WI38 (cell line): ENCODE measurements at regions not wholly inside any gene's neighbourhood (a gene's known extent, or its start where the extent isn't known, plus 50 kb on each side); places are given as distances from the start of the nearest gene placed in this dataset.

Experiments used
- H3K4me3 ChIP-seq: 2 replicates; pipeline ENCODE4 v1.5.1; 2011; ENCODE audit warnings: low read depth, mild to moderate bottlenecking, control low read depth, low read length
- TF ChIP-seq, protein P1 (sequence below): IDR thresholded peaks from 2 replicates; pipeline ENCODE4 v1.5.1; 2012; ENCODE audit warnings: low read depth, mild to moderate bottlenecking, control low read depth, low read length

GRCh38 chr10:84683550-84683949, 355.2 kb downstream of the CCSER2 start:
- no peak overlapping the region for H3K4me3 ChIP-seq
- TF ChIP-seq, protein P1, sequence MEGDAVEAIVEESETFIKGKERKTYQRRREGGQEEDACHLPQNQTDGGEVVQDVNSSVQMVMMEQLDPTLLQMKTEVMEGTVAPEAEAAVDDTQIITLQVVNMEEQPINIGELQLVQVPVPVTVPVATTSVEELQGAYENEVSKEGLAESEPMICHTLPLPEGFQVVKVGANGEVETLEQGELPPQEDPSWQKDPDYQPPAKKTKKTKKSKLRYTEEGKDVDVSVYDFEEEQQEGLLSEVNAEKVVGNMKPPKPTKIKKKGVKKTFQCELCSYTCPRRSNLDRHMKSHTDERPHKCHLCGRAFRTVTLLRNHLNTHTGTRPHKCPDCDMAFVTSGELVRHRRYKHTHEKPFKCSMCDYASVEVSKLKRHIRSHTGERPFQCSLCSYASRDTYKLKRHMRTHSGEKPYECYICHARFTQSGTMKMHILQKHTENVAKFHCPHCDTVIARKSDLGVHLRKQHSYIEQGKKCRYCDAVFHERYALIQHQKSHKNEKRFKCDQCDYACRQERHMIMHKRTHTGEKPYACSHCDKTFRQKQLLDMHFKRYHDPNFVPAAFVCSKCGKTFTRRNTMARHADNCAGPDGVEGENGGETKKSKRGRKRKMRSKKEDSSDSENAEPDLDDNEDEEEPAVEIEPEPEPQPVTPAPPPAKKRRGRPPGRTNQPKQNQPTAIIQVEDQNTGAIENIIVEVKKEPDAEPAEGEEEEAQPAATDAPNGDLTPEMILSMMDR: no peak

DNA sequence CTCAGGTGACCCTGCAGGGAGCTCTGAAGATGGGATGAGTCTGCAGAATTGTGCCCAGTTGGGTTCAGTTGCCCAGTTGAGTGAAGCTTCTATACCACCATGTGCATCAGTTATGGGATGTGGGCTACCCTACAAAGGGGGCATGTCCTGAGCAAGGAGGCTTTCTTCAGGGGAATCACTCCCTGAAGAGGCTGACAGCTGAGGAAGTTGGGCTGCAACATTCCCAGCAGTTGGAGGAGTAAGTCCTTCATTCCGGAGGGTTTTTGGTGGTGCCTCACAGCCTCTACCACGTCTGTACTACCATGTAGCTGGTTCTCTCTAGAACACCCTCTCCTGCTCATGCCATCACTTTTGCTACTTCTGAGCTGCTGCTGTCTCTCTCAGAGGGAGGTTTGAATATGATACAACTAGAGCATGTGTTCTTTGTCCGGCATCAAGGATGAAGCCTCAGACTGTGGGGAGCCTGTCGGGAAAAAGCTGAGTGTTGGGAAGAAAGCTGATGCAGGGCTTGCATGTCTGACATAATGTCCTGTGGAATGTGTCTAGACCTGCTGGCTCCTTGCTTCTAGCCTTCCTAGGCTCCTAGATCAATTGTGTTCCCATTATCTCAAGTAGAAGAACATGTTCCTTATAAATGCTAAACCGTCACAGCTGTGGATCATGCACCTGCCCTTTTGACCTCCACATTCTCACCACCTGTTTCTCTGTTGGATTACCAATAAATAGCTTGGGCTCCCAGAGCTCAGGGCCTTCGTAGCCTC, 355.8 kb downstream of the CCSER2 start:
- H3K4me3 ChIP-seq: no peak overlapping the region
- TF ChIP-seq, protein P1: no peak

- TF ChIP-seq, protein P1: no peak
- H3K4me3 ChIP-seq: no peak overlapping the region
Observed at GRCh38 chr10:84685047-84685660, 356.8 kb downstream of the CCSER2 start.

GRCh38 chr10:84693006-84693405, 364.6 kb downstream of the CCSER2 start:
- no peak overlapping the region for H3K4me3 ChIP-seq
- TF ChIP-seq, protein P1: no peak

DNA sequence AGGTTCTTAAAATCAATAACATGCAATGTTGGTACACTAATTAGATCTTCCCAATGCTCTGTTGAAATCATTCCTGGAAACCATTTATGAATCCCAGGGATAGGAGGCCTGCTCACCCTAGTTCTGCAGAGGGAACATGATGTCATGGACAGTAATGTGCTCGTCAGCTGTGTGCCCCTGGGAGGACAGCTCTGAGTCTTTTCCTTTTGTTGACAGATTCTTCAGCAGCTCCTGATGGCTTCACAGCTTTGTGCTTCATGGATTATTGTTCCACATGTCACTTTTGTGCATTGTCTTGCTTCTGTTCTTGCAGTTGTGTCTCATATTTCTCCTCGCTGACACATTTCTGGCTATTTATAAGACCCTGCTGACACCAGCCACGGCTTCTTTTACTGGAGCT, 367.5 kb downstream of the CCSER2 start:
- TF ChIP-seq, protein P1: no peak
- H3K4me3 ChIP-seq: no peak overlapping the region

DNA sequence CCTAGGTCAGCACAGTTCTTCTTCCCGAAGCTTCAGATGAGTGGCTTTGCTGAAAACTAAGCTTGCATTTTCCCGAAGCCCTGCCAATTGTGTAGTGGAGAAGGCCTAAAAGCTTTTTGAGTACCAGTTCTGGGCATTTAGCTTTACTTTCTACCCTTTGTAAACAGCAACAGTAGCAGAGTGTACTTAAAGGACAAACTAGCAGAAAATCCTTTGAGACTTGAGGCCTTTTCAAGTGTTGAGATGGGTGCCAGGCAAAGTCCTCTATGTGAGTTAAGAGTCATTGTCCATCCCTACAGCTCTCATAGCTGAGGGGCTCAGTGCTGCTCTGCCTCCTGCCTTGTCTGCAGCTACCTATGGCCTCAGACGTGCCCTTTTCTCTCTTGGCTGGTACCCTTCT, 368.2 kb downstream of the CCSER2 start:
- H3K4me3 ChIP-seq: no peak overlapping the region

DNA sequence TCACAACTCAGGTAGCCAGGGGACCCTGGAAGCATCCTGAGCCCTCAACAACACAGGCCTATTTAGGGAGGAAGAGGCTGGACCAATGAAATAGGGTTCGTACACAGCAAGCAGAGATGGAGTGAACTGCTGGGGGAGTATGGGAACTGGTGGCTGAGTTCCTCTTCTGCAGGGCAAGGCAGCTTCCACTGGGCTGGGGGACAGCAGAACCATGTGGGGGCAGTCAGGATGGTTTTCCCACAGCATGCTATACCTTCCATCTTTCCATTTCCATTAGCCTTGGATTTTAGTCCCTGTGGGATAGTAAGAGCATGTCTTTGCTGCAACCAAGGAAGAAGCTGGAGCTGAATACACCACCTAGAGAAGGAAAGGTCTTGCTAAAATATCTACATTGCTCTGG, 370.6 kb downstream of the CCSER2 start:
- H3K4me3 ChIP-seq: no peak overlapping the region
- TF ChIP-seq, protein P1: no peak

More for the DNA sequence above, 368.2 kb downstream of the CCSER2 start:
- TF ChIP-seq, protein P1: no peak
